ENCODE measurements at regions not wholly inside any gene's neighbourhood (a gene's known extent, or its start where the extent isn't known, plus 50 kb on each side); places are given as distances from the start of the nearest gene placed in this dataset.

DNA sequence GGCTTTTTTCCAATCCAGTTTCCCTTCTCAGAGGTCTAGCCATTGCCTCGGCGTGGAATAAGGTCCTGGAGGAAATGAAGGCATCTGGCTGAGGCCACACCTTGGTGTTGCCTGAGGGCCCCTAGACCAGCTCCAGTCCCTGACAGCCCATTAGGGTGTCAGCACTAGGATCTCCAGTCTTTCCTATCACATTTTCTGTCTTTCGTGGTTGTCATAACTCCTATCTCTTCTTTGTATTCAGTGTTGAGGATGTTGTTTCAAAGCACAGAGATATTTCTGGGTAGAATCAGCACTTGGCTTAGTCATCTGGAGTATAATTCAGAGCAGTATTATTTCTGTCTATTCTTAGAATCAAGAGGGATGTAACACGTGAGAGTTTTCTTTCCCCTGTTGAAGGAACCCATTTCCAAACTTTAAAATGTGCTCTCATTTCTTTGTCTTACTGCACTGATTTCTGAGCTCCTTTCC lies 844.3 kb downstream of the KCNT2 start:
- no peak for DNase-seq (ENCODE audit: low read depth)
- no peak overlapping the region for H3K4me3 ChIP-seq (ENCODE audit: low read depth, low read length)
- no peak for TF ChIP-seq CTCF (IDR thresholded peaks at IDR 0.05; ENCODE audit: insufficient read depth, low read depth, low read length)

- DNase-seq (ENCODE audit: low read depth): no peak
- no peak overlapping the region for H3K4me3 ChIP-seq (ENCODE audit: low read depth, low read length)
- TF ChIP-seq CTCF (IDR thresholded peaks at IDR 0.05; ENCODE audit: insufficient read depth, low read depth, low read length): no peak
Observed at GRCh38 chr1:195763146-195763906, 844.9 kb downstream of the KCNT2 start.

DNA sequence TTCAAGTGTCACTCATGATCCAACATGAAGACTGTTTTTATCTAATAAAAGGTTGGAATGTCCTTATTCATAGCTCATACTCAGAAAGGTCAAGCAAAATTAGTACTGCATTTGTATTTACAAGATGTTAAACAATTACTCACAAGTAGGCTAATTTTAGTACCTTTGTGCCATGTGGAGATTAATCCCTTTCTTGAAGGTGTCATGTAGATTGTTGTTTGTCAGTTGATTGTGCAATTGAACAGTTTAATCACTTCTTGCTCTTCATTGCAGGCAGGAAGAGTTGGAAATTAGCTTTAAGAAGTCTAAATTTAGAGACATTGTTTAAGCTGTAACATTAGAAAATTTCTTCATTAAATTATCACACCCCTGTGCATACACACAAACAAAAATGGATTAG lies 847.1 kb downstream of the KCNT2 start:
- no peak for DNase-seq (ENCODE audit: low read depth)
- no peak for TF ChIP-seq CTCF (IDR thresholded peaks at IDR 0.05; ENCODE audit: insufficient read depth, low read depth, low read length)
- no peak overlapping the region for H3K4me3 ChIP-seq (ENCODE audit: low read depth, low read length)

- no peak overlapping the region for H3K4me3 ChIP-seq (ENCODE audit: low read depth, low read length)
- DNase-seq (ENCODE audit: low read depth): no peak
- no peak for TF ChIP-seq CTCF (IDR thresholded peaks at IDR 0.05; ENCODE audit: insufficient read depth, low read depth, low read length)
Observed at GRCh38 chr1:195756109-195756508, 852.1 kb downstream of the KCNT2 start.

GRCh38 chr1:195754874-195755273 lies 853.4 kb downstream of the KCNT2 start:
- TF ChIP-seq CTCF (IDR thresholded peaks at IDR 0.05; ENCODE audit: insufficient read depth, low read depth, low read length): no peak
- H3K4me3 ChIP-seq (ENCODE audit: low read depth, low read length): no peak overlapping the region
- no peak for DNase-seq (ENCODE audit: low read depth)

DNA sequence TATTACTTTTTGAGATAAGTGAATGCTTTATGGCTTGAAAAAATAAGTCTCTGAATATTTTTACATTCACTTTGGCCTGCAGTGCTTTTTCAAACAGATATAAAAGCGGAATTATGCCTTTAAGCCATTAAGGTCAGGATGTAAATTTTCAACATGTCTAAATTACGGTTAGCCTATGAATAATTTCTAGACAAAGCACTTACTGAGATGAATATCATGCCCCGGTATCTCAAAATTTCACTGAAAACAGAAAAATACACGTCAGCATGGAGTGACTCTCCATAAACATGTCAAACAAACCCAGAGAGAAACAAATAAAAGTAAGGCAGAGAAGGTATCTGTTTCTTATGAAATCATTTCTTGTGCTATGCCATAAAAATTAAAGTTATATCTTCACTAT lies 853.9 kb downstream of the KCNT2 start:
- peak; percentile 18 for DNase-seq (ENCODE audit: low read depth)
- no peak for TF ChIP-seq CTCF (IDR thresholded peaks at IDR 0.05; ENCODE audit: insufficient read depth, low read depth, low read length)
- H3K4me3 ChIP-seq (ENCODE audit: low read depth, low read length): no peak overlapping the region

DNA sequence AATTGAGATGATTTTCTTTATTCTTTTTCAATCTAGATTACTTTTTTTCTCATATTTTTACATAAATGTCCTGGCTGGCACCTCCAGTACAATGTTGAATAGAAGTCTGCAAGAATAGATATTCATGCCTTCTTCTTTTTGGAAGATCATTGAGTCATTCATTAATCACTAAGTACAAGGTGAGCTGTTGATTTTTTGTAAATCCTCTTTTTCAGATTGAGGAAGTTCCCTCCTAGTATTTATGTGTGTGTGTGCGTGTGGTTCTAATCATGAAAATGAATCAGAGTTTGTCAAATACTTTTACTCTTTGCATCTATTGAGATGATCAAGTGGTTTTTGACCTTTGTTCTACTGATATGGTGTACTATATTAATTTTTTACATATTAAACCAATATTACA lies 859.3 kb downstream of the KCNT2 start:
- H3K4me3 ChIP-seq (ENCODE audit: low read depth, low read length): no peak overlapping the region
- no peak for TF ChIP-seq CTCF (IDR thresholded peaks at IDR 0.05; ENCODE audit: insufficient read depth, low read depth, low read length)
- DNase-seq (ENCODE audit: low read depth): no peak

Data from fibroblast of villous mesenchyme (primary cell).